HG03558 (cell line): ENCODE measurements at regions not wholly inside any gene's neighbourhood (a gene's known extent, or its start where the extent isn't known, plus 50 kb on each side); places are given as distances from the start of the nearest gene placed in this dataset.

ENCODE experiments used
- ATAC-seq: cut with Tn5 transposase; IDR thresholded peaks from one replicate; pipeline ENCODE4 v1.9.1; 2021; ENCODE audit warnings: moderate number of reproducible peaks; ENCODE audit not compliant: unreplicated experiment; ENCODE audit errors: extremely low read depth

DNA sequence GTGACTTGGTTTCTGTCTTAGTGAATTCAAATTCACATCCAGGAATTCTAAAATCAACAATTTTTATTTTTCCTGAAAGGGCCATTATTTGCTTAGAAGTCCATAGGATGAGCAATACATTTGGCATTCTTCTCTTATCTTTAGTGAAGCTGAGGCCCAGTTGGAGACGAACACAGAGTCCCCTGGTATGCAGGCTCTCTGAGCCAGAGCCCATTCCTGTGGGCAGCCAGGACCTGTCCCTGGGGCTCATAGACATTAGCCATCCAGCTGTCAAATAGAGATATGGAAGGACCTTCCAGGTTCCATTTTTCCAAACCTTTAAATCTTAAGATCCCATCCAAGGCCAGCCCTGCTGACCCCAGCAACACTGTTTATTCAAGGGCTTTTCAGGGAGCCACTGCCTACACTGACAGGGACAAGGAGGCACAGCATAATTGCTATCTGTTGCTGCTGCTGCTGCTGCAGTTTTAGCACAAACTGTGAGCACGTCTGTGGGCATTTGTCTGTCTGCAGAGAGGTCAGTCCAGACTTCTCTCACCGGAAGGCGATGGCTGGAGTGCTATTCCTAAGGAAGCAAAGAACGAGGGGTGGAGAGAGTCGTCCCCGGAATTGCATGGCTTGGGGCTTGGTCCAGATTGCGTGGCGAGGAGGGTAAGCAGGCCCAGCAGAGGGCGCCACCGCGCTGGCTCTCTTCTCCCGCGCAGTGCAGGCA lies 639.0 kb downstream of the CCDC171 start:
- no peak for ATAC-seq

- no peak for ATAC-seq
Observed at GRCh38 chr9:16192403-16193017, 639.7 kb downstream of the CCDC171 start.

GRCh38 chr9:16193066-16193465 lies 640.2 kb downstream of the CCDC171 start:
- ATAC-seq = no peak

DNA sequence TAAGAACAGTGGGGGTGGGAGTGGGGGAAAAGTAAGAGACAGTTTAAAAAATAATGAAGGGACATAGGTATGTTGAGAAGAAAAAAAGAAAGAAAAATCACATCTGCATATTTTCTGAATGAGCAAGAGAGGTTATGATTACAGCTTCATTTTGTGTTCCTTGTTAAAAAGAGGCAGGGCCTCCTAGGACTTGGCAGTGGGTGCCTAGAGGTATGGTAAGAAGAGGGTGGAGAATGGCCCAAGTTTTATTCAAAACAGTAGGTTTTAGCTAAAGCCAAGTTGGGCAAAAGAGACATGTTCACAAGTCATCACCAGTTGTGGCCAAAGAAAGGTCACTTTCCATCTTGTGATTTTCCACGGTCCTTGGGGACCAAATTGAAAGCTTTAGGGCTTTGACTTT lies 643.4 kb downstream of the CCDC171 start:
- no peak for ATAC-seq

GRCh38 chr9:16197578-16198370 lies 644.9 kb downstream of the CCDC171 start:
- ATAC-seq = no peak

DNA sequence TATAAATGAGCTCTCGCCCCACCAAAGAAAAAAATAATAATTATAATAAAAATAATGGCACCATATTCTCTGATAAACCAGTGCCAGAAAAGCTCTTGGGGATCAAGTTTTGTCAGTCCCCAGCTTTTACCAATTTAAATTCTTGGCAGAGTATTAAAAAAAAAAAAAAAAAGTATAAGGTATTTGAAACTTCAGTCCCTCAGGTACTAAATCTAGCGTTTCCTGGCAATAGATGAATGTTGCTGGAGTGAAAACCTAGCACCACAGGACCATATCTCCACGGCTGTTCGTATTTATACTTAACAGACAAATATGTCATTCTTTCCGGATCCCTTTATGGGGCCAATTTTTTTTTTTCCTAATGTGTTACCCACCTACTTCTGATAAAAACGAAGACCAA lies 646.2 kb downstream of the CCDC171 start:
- no peak for ATAC-seq

GRCh38 chr9:16202221-16202620 lies 649.4 kb downstream of the CCDC171 start:
- ATAC-seq = no peak

GRCh38 chr9:16202914-16203728 lies 650.3 kb downstream of the CCDC171 start:
- no peak for ATAC-seq

- no peak for ATAC-seq
Observed at GRCh38 chr9:16203729-16204573, 651.1 kb downstream of the CCDC171 start.

GRCh38 chr9:16205455-16205854 lies 652.6 kb downstream of the CCDC171 start:
- ATAC-seq = no peak

- no peak for ATAC-seq
Observed at GRCh38 chr9:16206518-16206917, 653.7 kb downstream of the CCDC171 start.

DNA sequence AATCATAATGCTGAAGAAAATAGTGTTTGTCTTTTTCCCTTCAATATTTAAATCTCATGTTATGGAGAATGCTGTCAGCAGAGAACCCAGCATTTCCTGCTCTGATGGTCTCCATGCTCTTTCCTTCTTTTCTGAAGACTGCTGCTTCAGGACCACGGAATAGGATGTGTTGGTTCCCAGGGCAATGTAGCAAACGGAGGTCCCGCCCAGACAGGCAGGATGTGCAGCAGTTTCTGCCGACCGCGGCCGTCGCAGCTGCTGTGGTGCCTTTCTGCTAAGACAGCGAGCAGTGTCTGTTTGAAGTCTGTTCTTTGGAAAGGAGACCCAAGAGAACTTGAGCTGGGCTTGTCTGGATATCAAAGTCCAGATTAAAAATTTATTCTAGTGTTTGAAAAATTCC lies 654.3 kb downstream of the CCDC171 start:
- ATAC-seq = no peak

GRCh38 chr9:16210440-16210839 lies 657.6 kb downstream of the CCDC171 start:
- ATAC-seq = no peak

DNA sequence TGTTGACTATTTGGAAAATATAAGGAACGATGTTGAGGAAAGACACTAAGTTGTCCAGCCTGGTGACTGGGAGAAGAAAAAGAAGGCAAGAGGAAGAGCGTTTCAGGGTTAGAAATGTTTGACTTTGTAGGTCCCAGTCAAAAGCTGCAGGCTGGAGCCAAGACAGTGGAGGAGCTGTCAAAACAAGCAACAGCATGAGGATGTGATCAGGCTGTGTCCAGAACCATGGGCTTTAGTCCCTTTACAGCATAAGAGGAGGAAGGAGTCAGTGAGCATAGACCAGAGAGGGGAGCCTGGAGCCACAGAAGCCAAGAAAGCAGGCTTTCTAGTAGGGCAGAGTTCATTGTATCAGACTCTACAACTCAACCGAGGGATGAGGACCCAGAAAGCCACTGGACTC lies 658.5 kb downstream of the BNC2 start:
- no peak for ATAC-seq

GRCh38 chr9:16213781-16214515 lies 656.5 kb downstream of the BNC2 start:
- ATAC-seq = no peak

- no peak for ATAC-seq
Observed at GRCh38 chr9:16214677-16215352, 655.7 kb downstream of the BNC2 start.

DNA sequence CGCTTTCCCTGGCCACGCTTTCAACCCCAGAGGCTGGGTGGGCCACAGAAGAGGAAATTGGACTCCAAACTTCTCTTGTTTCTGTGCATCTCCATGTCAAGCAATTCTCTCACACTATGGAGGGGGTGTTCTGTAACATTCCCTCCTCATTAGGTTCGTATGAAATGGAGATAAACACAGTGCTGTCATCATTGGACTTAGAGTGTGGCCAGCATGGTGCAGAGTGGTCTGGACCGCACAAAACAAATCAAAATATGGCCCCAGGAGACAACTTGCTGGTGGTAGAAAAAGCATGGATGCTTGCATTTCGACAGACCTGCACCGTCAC lies 655.2 kb downstream of the BNC2 start:
- no peak for ATAC-seq

DNA sequence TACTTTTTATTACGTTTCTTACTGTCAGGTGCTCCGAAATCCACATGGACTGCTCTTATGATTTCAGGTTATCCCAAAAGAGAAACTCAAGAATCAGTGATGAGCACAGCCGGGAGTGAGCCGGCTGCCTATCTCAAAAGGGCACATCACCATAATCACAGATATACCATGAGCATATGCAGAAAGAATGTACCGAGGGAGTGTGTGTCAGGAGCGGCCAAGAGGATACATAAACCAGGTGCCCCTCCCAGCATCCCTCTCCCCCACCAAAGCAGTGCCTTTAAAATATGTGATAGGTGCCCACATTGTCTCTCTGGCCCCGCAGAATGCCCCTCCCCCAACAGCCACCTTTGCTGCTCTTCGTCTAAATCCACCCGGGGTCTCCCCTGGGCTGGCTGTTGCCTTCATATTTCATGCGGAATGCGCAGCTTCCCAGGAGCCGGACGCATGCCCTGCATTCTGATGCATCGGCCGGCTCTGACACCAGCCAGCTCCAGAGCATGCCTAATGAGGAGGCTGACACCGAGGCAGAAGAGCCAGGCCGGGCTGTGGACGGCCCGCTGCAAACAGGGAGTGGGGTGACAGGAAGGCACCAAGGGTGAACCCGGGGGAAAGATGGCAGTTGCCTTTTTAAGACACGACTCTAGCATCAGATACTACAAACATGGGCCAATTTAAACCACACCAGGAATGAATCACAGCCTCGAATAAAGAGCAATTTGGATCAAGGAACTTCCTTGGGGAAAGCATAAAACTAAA lies 652.3 kb downstream of the BNC2 start:
- ATAC-seq = no peak
